HG02588 (cell line): ENCODE measurements at regions not wholly inside any gene's neighbourhood (a gene's known extent, or its start where the extent isn't known, plus 50 kb on each side); places are given as distances from the start of the nearest gene placed in this dataset.
"Not testable (repeated sequence)": the region's sequence is repeated elsewhere in the genome, so short reads cannot be mapped to it uniquely, and the experiment has no call there.

Source experiments
- ATAC-seq: cut with Tn5 transposase; IDR thresholded peaks from one replicate; pipeline ENCODE4 v1.9.1; 2021; ENCODE audit warnings: mild to moderate bottlenecking, moderate library complexity; ENCODE audit not compliant: unreplicated experiment

DNA sequence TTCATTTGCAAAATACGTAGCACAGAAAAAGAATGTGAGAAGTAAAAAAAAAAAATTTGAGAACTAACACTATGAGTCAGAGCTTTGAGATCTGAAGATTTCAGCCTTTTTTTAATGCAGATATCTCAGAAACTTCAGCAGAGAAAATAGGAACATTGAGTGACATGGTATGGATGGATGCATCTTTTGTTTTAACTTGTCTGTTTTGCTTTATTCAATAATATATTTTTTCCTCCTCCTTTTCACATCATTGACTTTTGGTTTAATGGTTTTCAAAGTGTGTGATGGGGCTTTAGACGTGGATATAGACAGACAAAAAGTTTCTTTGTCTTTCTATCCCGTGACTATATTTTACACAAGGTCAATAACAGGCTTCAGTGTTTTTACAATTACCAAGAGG is 426.7 kb upstream of the FRG2C start:
- ATAC-seq, result no peak

DNA sequence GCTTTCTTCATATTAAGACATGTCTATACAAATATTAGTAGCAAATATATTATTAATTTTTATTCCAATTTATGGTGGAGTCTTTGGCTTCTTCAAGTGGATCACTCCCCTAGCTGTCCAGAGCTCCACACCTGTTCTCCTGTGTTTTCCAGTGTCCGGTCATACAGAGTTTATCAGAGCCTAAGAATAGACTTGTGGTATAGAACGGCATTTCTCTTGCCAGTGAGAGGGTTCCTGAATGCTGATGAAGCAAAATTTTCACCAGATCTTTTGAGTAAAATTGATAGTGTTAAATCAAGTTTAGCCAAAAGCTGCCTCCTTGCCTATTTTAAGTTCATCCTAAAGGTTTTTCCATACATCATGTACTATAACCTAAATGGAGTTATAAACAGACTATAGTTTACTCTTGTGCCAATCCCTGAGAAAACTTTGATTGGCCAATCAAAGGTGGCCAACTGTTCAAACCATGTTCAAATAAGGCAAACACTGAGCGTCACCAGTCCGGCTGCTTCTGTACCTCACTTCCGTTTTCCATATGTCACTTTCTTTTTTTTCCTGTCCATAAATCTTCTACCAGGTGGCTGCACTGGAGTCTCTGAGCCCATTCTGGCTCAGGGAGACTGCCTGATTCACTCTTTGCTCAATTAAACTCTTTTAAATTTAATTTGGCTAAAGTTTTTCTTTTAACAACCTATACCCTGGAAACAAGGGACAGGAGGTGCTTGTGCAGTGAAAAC is 422.7 kb upstream of the FRG2C start:
- ATAC-seq, result not testable (repeated sequence)

DNA sequence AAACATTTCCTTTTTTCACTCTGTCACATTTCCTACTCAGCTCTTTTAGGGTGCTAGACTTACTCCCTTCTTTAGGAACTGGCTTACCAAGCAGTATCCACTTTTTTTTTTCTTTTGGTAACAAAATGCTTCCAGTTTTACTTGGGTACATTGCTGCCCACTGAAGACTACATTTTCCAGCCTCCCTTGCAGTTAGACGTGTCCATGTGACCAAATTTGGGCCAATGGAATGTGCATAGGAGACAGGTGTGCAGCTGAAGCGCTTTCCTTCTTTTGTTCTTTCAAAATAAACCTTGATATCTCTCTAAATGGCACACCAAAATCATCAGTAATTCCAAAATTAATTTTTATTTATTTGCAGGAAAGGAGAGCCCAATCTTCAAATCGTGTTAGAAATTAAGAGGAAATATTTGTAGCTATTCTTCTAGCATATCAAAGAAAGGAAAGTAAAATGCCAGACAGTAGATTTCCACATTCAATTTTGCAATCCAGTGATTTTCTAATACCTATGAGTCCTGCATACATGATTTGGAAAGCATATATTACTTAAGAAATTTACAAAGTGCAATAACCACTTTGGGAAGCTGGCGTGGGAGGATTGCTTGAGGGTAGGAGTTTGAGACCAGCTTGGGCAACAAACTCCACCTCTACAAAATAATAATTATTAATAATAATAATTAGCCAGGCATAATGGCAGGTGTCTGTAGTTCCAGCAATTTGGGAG is 422.0 kb upstream of the FRG2C start:
- ATAC-seq, result no peak

GRCh38 chr3:75248974-75249373 is 415.2 kb upstream of the FRG2C start:
- no peak for ATAC-seq

GRCh38 chr3:75254685-75255084 is 409.4 kb upstream of the FRG2C start:
- no peak for ATAC-seq

DNA sequence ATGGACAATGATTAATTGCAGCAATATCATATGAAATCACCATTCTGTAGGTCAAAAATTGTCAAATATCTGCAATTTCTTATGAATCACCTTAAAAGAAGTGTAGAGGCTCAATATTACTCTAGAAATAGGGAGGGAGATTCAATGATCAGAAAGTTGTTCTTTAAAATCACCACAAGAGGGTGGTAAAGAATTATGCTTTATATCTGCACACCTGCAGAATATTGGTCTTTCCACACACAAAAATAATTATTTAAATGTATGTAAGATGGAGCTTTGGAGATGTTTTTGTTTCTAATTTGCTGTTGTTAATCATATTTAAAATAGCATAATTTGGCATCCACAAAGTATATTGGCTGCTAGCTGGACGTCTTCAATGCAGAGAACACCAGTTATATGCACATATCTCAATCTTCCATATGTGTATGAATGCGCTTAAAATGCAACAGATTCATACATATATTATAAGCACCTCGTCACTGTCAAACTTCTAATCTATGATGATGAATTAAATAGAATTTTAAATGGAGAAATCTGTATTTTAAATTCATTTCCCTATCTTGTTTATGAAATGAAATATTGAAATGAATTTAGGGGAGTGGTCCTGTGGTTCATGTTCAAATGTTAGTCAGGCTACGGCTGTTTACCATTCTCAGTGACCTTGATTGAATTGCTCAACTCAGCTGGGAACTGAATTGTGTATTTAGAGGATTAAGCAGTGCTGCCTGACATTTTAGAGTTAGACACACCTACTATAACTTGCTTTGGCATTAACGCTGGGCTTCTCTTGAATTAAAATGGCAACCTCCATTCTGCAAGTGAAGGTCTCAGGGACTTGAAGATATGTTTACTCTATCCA is 405.1 kb upstream of the FRG2C start:
- ATAC-seq, result not testable (repeated sequence)

DNA sequence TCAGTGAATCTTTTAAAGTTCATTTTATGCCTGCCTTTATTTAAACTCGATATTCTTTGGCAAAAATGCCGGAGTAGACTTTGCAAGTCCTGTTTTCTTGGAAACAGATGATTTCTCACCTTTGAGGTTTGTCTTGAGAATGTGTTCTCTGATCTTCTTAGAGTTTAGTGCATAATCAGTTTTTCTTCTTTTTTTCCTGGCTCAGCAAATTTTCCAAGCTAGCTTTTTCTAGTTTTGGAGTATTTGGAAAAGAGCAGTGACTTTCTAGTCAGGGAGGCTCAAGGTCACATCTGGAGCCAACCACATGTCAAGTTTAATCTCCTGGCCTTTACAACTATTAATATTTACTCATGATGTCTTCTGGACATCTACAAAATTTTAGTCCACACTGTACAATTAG is 403.2 kb upstream of the FRG2C start:
- not testable (repeated sequence) for ATAC-seq

DNA sequence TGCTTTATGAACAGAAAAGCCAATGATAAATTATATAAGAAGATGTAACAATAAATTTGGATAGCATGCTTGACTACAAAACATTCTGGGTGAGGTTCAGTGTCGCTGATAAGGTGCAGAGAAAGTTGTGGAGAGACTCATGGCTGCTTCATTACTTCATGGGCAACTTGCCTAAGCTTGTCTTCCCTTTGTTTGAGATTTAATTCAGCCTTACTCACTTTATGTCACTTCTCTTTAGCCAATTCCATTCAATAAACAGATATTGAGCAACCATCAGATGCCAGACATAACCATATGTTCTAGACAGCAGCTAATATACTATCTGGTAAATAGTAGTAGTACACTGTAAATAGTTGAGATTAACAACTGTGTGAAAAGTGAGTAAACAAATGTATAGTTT is 401.5 kb upstream of the FRG2C start:
- no peak for ATAC-seq

- no peak for ATAC-seq
These were observed 398.2 kb upstream of the FRG2C start for GRCh38 chr3:75265897-75266296.

- not testable (repeated sequence) for ATAC-seq
These were observed 395.6 kb upstream of the FRG2C start for GRCh38 chr3:75268576-75268975.

GRCh38 chr3:75272237-75272636 is 391.9 kb upstream of the FRG2C start:
- not testable (repeated sequence) for ATAC-seq

DNA sequence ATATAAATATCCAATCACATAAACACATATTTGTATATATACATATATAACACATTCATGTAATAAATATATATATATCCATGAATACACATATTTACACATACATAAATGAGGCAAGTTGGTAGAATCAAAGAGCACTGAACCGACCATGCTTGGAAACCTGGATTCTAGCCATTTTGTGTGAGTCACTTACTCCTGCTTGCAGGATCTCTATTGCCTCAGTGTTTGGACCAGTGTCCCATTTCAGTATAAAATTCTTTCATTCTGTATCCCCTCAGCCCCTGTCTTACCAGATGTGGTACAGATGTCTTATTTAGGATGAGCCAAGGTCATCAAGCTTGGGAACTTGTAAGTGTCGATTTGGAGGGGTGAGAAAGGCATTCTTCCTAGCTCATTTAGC is 391.4 kb upstream of the FRG2C start:
- no peak for ATAC-seq

GRCh38 chr3:75285531-75286148 is 378.5 kb upstream of the FRG2C start:
- not testable (repeated sequence) for ATAC-seq

- not testable (repeated sequence) for ATAC-seq
These were observed 375.1 kb upstream of the FRG2C start for GRCh38 chr3:75288972-75289574.

GRCh38 chr3:75294124-75294523 is 370.0 kb upstream of the FRG2C start:
- no peak for ATAC-seq

DNA sequence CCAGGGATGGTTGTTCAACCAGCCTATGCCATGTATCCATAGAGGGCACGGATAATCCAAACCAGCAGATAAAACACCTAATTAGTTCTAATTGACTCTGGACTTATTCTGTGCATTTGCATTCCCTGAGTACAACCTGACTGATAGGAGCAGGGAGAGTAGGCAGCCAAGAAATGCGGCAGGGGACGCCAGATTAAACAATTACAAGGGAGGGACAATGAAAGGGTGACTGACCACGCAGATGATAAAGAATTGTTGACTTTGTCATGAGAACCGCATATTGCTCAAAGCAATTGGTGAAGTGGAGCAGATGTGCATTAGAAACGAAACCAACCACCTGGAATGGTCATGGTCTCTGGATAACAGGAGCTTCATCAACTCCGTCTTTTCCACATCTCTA is 369.1 kb upstream of the FRG2C start:
- ATAC-seq, result no peak

DNA sequence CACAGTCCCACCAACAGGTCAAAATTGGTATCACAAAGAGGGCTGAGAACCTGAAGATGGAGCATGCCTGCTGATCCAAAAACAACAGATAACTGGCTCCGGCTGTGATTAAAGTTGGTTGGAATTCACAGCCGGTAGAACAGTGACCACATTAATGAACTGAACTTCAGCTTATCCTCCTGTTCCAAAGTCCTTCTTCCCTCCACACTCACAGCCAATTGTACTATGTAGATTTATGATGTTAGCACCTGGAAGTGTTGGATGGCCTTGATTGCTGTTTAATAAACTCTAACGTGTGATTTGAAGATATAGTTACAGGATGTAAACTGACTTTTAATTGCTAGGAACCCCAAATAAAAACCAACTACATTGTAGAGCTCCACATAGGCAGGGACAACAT is 367.3 kb upstream of the FRG2C start:
- ATAC-seq, result no peak

- no peak for ATAC-seq
These were observed 363.5 kb upstream of the FRG2C start for GRCh38 chr3:75300606-75301005.

GRCh38 chr3:75301050-75301449 is 363.1 kb upstream of the FRG2C start:
- not testable (repeated sequence) for ATAC-seq

GRCh38 chr3:75303741-75304140 is 360.4 kb upstream of the FRG2C start:
- no peak for ATAC-seq

DNA sequence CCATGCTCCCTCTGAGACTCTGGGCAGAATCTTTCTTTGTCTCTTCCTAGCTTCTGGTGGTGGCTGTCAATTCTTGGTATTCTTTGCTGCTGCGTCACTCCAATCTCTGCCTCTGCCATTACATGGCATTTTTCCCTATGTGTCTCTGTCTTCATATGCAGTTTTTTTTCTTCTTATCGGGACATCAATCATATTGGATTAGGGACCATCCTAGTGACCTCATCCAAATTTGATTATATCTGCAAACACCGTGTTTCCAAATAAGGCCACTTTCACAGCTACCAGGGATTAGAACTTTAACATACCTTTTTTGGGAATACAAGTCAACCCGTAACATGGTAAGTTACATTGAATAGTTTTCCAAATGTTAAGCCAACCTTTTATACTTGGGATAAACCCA is 358.2 kb upstream of the FRG2C start:
- ATAC-seq, result no peak
